ENCODE measurements at regions not wholly inside any gene's neighbourhood (a gene's known extent, or its start where the extent isn't known, plus 50 kb on each side); places are given as distances from the start of the nearest gene placed in this dataset.

GRCh38 chr6:131393433-131393832, 179.6 kb upstream of the ARG1 start (continued):
- TF ChIP-seq CTCF (conservative IDR thresholded peaks at IDR 0.05; ENCODE audit: low read depth, low read length), result no peak

- ChIA-PET CTCF (no interaction called here), POLR2A (ENCODE audit: unreplicated experiment) (no interaction called here)
- no peak overlapping the region for H3K27ac ChIP-seq (ENCODE audit: insufficient read depth, low read length)
- no peak overlapping the region for H3K18ac ChIP-seq (ENCODE audit: low read depth, low read length)
- TF ChIP-seq BHLHE40 (IDR thresholded peaks at IDR 0.05; ENCODE audit: low read depth, low read length), result no peak
- no peak for TF ChIP-seq SMC3 (IDR thresholded peaks at IDR 0.05; ENCODE audit: low read depth, low read length)
- TF ChIP-seq MAFK (IDR thresholded peaks at IDR 0.05; ENCODE audit: low read depth, low read length), result no peak
- TF ChIP-seq FOS (IDR thresholded peaks at IDR 0.05; ENCODE audit: low read depth, low read length), result no peak
- TF ChIP-seq CEBPB (IDR thresholded peaks at IDR 0.05; ENCODE audit: low read depth, low read length), result no peak
- no peak for TF ChIP-seq CHD1 (IDR thresholded peaks at IDR 0.05; ENCODE audit: low read depth, low read length)
- no peak overlapping the region for H2BK120ac ChIP-seq (ENCODE audit: low read depth, low read length)
- H4K8ac ChIP-seq (ENCODE audit: low read depth in 2 of 2, low read length in 2 of 2), result no peak overlapping the region
- H3K56ac ChIP-seq (ENCODE audit: extremely low read depth, insufficient read depth, low read length), result no peak overlapping the region
- no peak overlapping the region for H3K4ac ChIP-seq (ENCODE audit: low read depth, low read length)
- no peak overlapping the region for H3K23ac ChIP-seq (ENCODE audit: low read depth, low read length)
- ATAC-seq (ENCODE audit: low read depth) (no peak), DNase-seq (no peak)
- no peaks in the 10 kb centered on the region for H3K79me1 ChIP-seq (ENCODE audit: low read depth in 1 of 2, low read length in 2 of 2)
- no peak overlapping the region for H3K4me3 ChIP-seq (ENCODE audit: insufficient read depth, low read depth, low read length)
- H3K4me1 ChIP-seq (ENCODE audit: control insufficient read depth, insufficient read depth, low read length), result no peaks in the 10 kb centered on the region
- no peak overlapping the region for H3K14ac ChIP-seq (replicated peaks; ENCODE audit: low read depth, low read length)
- no peak overlapping the region for H4K5ac ChIP-seq (ENCODE audit: low read depth, low read length)
- intact Hi-C loops (cut with micrococcal nuclease), result no loop called here
- no peak overlapping the region for H2BK15ac ChIP-seq (ENCODE audit: low read depth, low read length)
- no peak overlapping the region for H3K9ac ChIP-seq (ENCODE audit: low read depth, low read length)
- BruUV-seq (replicated peaks), result no TSS peak
- H3K27me3 ChIP-seq (ENCODE audit: control insufficient read depth, insufficient read depth, low read length), result no peaks in the 10 kb centered on the region; the same call in 1 of the 2 replicates
- H3K36me3 ChIP-seq (ENCODE audit: control insufficient read depth, insufficient read depth, low read length), result no peaks in the 10 kb centered on the region
- H3K9me3 ChIP-seq (ENCODE audit: control insufficient read depth, insufficient read depth, low read length), result no peaks in the 10 kb centered on the region
- H2AK9ac ChIP-seq (replicated peaks; ENCODE audit: low read depth, low read length, poor library complexity), result no peak overlapping the region
- no peak overlapping the region for H2BK5ac ChIP-seq (ENCODE audit: low read depth, low read length, poor library complexity, severe bottlenecking)
- H3K9me1 ChIP-seq (ENCODE audit: insufficient read depth, low read length), result no peaks in the 10 kb centered on the region
- no peak overlapping the region for H2BK20ac ChIP-seq (ENCODE audit: low read depth, low read length)
- in situ Hi-C loops (cut with MboI; ENCODE audit: low sequenced_read_pairs), result no loop called here
- dilution Hi-C loops (cut with HindIII; ENCODE audit: low sequenced_read_pairs, unreplicated experiment), result no loop called here
- WGBS, 2 experiments (ENCODE audit: extremely low coverage in 2 of 2, insufficient read length in 1 of 2), result 33% methylated on average over 1 of the region's 1 CpG; no CpG with 5 or more reads in 1 of the 2 experiments
- no peak overlapping the region for H3K4me2 ChIP-seq (ENCODE audit: low read depth, low read length)
- no peak overlapping the region for H2AK5ac ChIP-seq (ENCODE audit: low read depth, low read length)
- no peak overlapping the region for H2AFZ ChIP-seq (replicated peaks; ENCODE audit: low read length, poor library complexity)
- H4K20me1 ChIP-seq (ENCODE audit: insufficient read depth, low read length), result no peaks in the 10 kb centered on the region
- no peak overlapping the region for H4K91ac ChIP-seq (ENCODE audit: insufficient read depth, low read depth, low read length)
These were observed 178.1 kb upstream of the ARG1 start for GRCh38 chr6:131394768-131395432.
